HepG2 (cell line): ENCODE measurements at regions not wholly inside any gene's neighbourhood (a gene's known extent, or its start where the extent isn't known, plus 50 kb on each side); places are given as distances from the start of the nearest gene placed in this dataset.

Experiments
- CHD4 ChIP-seq: fragments of 200-600 bp; sonication (generic); IDR thresholded peaks from 2 replicates; pipeline ENCODE4 v1.7.0; 2017; ENCODE audit warnings: mild to moderate bottlenecking, low read length, borderline replicate concordance
- EHMT2 ChIP-seq: fragments of 200-600 bp; sonication (generic); IDR thresholded peaks from 2 replicates; pipeline ENCODE4 v1.7.0; 2017; ENCODE audit warnings: antibody characterized with exemption, low read depth, low read length, borderline replicate concordance
- MTF2 ChIP-seq: sonication (generic); formaldehyde crosslinking; IDR thresholded peaks from 2 replicates; pipeline ENCODE4 v1.5.0; 2020; ENCODE audit warnings: missing genetic modification reagents, borderline replicate concordance
- NBN ChIP-seq: fragments of 450-650 bp; conservative IDR thresholded peaks from 2 replicates; pipeline ENCODE4 v1.6.1; 2017
- PITX1 ChIP-seq: sonication (generic); formaldehyde crosslinking; IDR thresholded peaks from 2 replicates; pipeline ENCODE4 v1.5.1; 2020; ENCODE audit warnings: mild to moderate bottlenecking, missing genetic modification reagents
- PPARG ChIP-seq: conservative IDR thresholded peaks from 2 replicates; pipeline ENCODE4 v1.6.1; 2016; ENCODE audit warnings: missing biosample characterization, missing genetic modification reagents
- XRCC5 ChIP-seq: fragments of 200-400 bp; formaldehyde crosslinking; optimal IDR thresholded peaks from 2 replicates; pipeline ENCODE3; 2017; ENCODE audit warnings: mild to moderate bottlenecking, low read length
- ZMYM3 ChIP-seq: sonication (generic); formaldehyde crosslinking; IDR thresholded peaks from 2 replicates; pipeline ENCODE4 v1.5.1; 2020; ENCODE audit warnings: mild to moderate bottlenecking, missing genetic modification reagents
- ZNF788 ChIP-seq: sonication (generic); formaldehyde crosslinking; IDR thresholded peaks from 2 replicates; pipeline ENCODE4 v1.5.0; 2020; ENCODE audit warnings: mild to moderate bottlenecking, missing genetic modification reagents, borderline replicate concordance
- TF ChIP-seq, protein P1 (sequence below): sonication (generic); formaldehyde crosslinking; IDR thresholded peaks from 2 replicates; pipeline ENCODE4 v1.4.0; 2020; ENCODE audit warnings: missing genetic modification reagents, mild to moderate bottlenecking, borderline replicate concordance
- TF ChIP-seq, protein P2 (sequence below): sonication (generic); formaldehyde crosslinking; IDR thresholded peaks from 2 replicates; pipeline ENCODE4 v1.4.0; 2020; ENCODE audit warnings: missing genetic modification reagents
- TF ChIP-seq, protein P3 (sequence below): sonication (generic); formaldehyde crosslinking; IDR thresholded peaks from 2 replicates; pipeline ENCODE4 v1.4.0; 2020; ENCODE audit warnings: missing genetic modification reagents
- TF ChIP-seq, protein P4 (sequence below): sonication (generic); formaldehyde crosslinking; IDR thresholded peaks from 2 replicates; pipeline ENCODE4 v1.9.0; 2021; ENCODE audit warnings: missing genetic modification reagents, borderline replicate concordance

DNA sequence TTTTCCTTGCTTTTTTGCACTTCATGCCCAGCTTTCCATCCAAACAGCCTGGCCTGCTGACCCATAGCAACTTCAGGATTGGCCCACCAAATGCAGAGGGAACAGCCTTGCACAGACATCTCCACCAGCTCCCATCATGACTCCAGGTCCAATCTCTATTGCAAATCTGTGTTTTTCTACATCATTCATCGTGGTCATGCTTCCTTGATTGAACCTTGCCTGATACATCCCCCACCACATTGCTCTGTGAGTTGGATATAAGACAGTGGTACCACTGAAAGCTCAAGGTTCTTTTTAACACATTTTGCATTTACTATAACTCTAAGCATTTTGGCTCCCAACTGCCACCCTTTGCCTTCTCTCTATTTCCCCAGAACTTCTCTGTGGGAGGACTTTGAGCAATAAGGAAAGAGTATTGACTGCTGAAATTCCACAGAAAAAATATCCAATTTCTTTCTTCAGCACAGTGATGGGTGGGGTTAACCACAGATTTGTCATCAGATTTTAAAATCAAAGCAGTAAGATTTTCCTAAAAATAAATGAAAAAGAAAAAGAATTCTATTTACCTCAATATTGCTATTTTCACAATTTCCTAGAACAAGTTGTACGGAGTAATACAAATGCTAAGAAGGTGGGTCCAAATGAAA, 114.6 kb upstream of the GALNT15 start (continued):
- TF ChIP-seq, protein P1, sequence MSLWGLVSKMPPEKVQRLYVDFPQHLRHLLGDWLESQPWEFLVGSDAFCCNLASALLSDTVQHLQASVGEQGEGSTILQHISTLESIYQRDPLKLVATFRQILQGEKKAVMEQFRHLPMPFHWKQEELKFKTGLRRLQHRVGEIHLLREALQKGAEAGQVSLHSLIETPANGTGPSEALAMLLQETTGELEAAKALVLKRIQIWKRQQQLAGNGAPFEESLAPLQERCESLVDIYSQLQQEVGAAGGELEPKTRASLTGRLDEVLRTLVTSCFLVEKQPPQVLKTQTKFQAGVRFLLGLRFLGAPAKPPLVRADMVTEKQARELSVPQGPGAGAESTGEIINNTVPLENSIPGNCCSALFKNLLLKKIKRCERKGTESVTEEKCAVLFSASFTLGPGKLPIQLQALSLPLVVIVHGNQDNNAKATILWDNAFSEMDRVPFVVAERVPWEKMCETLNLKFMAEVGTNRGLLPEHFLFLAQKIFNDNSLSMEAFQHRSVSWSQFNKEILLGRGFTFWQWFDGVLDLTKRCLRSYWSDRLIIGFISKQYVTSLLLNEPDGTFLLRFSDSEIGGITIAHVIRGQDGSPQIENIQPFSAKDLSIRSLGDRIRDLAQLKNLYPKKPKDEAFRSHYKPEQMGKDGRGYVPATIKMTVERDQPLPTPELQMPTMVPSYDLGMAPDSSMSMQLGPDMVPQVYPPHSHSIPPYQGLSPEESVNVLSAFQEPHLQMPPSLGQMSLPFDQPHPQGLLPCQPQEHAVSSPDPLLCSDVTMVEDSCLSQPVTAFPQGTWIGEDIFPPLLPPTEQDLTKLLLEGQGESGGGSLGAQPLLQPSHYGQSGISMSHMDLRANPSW = peak; percentile 0; the same call in 1 of the 2 replicates
- TF ChIP-seq, protein P2, sequence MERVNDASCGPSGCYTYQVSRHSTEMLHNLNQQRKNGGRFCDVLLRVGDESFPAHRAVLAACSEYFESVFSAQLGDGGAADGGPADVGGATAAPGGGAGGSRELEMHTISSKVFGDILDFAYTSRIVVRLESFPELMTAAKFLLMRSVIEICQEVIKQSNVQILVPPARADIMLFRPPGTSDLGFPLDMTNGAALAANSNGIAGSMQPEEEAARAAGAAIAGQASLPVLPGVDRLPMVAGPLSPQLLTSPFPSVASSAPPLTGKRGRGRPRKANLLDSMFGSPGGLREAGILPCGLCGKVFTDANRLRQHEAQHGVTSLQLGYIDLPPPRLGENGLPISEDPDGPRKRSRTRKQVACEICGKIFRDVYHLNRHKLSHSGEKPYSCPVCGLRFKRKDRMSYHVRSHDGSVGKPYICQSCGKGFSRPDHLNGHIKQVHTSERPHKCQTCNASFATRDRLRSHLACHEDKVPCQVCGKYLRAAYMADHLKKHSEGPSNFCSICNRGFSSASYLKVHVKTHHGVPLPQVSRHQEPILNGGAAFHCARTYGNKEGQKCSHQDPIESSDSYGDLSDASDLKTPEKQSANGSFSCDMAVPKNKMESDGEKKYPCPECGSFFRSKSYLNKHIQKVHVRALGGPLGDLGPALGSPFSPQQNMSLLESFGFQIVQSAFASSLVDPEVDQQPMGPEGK = no peak
- TF ChIP-seq ZNF788 (CRISPR knock-in tag) = no peak
- TF ChIP-seq PITX1 (CRISPR knock-in tag) = no peak
- TF ChIP-seq PPARG (CRISPR knock-in tag) = no peak
- TF ChIP-seq, protein P3, sequence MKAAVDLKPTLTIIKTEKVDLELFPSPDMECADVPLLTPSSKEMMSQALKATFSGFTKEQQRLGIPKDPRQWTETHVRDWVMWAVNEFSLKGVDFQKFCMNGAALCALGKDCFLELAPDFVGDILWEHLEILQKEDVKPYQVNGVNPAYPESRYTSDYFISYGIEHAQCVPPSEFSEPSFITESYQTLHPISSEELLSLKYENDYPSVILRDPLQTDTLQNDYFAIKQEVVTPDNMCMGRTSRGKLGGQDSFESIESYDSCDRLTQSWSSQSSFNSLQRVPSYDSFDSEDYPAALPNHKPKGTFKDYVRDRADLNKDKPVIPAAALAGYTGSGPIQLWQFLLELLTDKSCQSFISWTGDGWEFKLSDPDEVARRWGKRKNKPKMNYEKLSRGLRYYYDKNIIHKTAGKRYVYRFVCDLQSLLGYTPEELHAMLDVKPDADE (CRISPR knock-in tag) = no peak
- TF ChIP-seq EHMT2 = 0 out of 2 replicates have a peak, but pooled peaks have one; percentile 14
- TF ChIP-seq CHD4 = peak; percentile 33; the same call in 1 of the 2 replicates
- TF ChIP-seq MTF2 = 0 out of 2 replicates have a peak, but pooled peaks have one; percentile 4
- TF ChIP-seq, protein P4, sequence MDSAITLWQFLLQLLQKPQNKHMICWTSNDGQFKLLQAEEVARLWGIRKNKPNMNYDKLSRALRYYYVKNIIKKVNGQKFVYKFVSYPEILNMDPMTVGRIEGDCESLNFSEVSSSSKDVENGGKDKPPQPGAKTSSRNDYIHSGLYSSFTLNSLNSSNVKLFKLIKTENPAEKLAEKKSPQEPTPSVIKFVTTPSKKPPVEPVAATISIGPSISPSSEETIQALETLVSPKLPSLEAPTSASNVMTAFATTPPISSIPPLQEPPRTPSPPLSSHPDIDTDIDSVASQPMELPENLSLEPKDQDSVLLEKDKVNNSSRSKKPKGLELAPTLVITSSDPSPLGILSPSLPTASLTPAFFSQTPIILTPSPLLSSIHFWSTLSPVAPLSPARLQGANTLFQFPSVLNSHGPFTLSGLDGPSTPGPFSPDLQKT = no peak
- no peak for TF ChIP-seq ZMYM3 (CRISPR knock-in tag)
- TF ChIP-seq NBN = no peak
- no peak for TF ChIP-seq XRCC5
